SK-N-SH (cell line): ENCODE measurements at regions not wholly inside any gene's neighbourhood (a gene's known extent, or its start where the extent isn't known, plus 50 kb on each side); places are given as distances from the start of the nearest gene placed in this dataset.

Experiments used
- CTCF ChIP-seq: fragments of 200-600 bp; sonication (generic); IDR thresholded peaks from 2 replicates; pipeline ENCODE4 v1.6.1; 2017; ENCODE audit warnings: antibody characterized with exemption, mild to moderate bottlenecking, moderate library complexity
- FOXJ3 ChIP-seq: sonication (generic); formaldehyde crosslinking; IDR thresholded peaks from 2 replicates; pipeline ENCODE4 v1.5.1; 2020; ENCODE audit warnings: mild to moderate bottlenecking, missing genetic modification reagents
- FOXM1 ChIP-seq: IDR thresholded peaks from 2 replicates; pipeline ENCODE4 v1.4.0; 2012; ENCODE audit warnings: low read depth, mild to moderate bottlenecking
- GATA2 ChIP-seq: sonication (generic); formaldehyde crosslinking; IDR thresholded peaks from 2 replicates; pipeline ENCODE4 v1.5.0; 2020; ENCODE audit warnings: mild to moderate bottlenecking, missing genetic modification reagents
- IRF3 ChIP-seq: fragments of 150-350 bp; IDR thresholded peaks from 2 replicates; pipeline ENCODE4 v1.6.1; 2016; ENCODE audit warnings: mild to moderate bottlenecking, low read depth, low read length
- JUND ChIP-seq: IDR thresholded peaks from 2 replicates; pipeline ENCODE4 v1.4.0; 2012
- MAX ChIP-seq: IDR thresholded peaks from 2 replicates; pipeline ENCODE4 v1.4.0; 2012; ENCODE audit warnings: low read depth
- MXI1 ChIP-seq: IDR thresholded peaks from 2 replicates; pipeline ENCODE4 v1.6.1; 2012; ENCODE audit warnings: mild to moderate bottlenecking, low read depth, low read length, improper control_type of control experiment
- NFIC ChIP-seq: IDR thresholded peaks from 2 replicates; pipeline ENCODE4 v1.4.0; 2012; ENCODE audit warnings: borderline replicate concordance
- PBX3 ChIP-seq: IDR thresholded peaks from 2 replicates; pipeline ENCODE4; 2012
- RAD21 ChIP-seq: IDR thresholded peaks from 2 replicates; pipeline ENCODE4 v1.6.1; 2012; ENCODE audit warnings: mild to moderate bottlenecking, low read length
- RXRA ChIP-seq: IDR thresholded peaks from 2 replicates; pipeline ENCODE4 v1.4.0; 2012; ENCODE audit warnings: low read depth, mild to moderate bottlenecking, borderline replicate concordance
- TAF1 ChIP-seq: IDR thresholded peaks from 2 replicates; pipeline ENCODE4 v1.6.1; 2012; ENCODE audit warnings: low read depth, mild to moderate bottlenecking, low read length, moderate library complexity, borderline replicate concordance
- USF2 ChIP-seq: fragments of 150-350 bp; IDR thresholded peaks from 2 replicates; pipeline ENCODE4 v1.6.1; 2017; ENCODE audit warnings: antibody characterized with exemption, low read length, low read depth, borderline replicate concordance

GRCh38 chr5:159814222-159814621, 102.1 kb upstream of the ADRA1B start:
- TF ChIP-seq CTCF (no peak), USF2 (no peak), IRF3 (no peak), FOXM1 (no peak), FOXJ3 (no peak), PBX3 (no peak), RXRA (no peak), NFIC (no peak), RAD21 (no peak), JUND (no peak), GATA2 (CRISPR knock-in tag) (no peak), MAX (no peak), TAF1 (no peak), MXI1 (no peak)
